ENCODE measurements at regions not wholly inside any gene's neighbourhood (a gene's known extent, or its start where the extent isn't known, plus 50 kb on each side); places are given as distances from the start of the nearest gene placed in this dataset.

GRCh38 chr6:164098857-164099267 is 684.3 kb downstream of the QKI start:
- H3F3A ChIP-seq (ENCODE audit: low read depth) = no peaks in the 10 kb centered on the region
- no peaks in the 10 kb centered on the region; the same call in 1 of the 2 replicates for H3K9me3 ChIP-seq (ENCODE audit: insufficient read depth, low read depth, low read length)
- no peak overlapping the region for H3K4me2 ChIP-seq (ENCODE audit: low read depth, low read length, poor library complexity, severe bottlenecking)
- no peaks in the 10 kb centered on the region for H3K27me3 ChIP-seq (ENCODE audit: insufficient read depth, low read length, poor library complexity, severe bottlenecking)
- H3K79me2 ChIP-seq (ENCODE audit: insufficient read depth, low read length) = no peaks in the 10 kb centered on the region
- no peak for TF ChIP-seq CTCF (conservative IDR thresholded peaks at IDR 0.05; ENCODE audit: low read length)
- no peak for TF ChIP-seq EZH2phosphoT487 (IDR thresholded peaks at IDR 0.05; ENCODE audit: borderline replicate concordance)
- H3K9ac ChIP-seq (ENCODE audit: low read depth, low read length, poor library complexity, severe bottlenecking) = no peak overlapping the region
- no peak overlapping the region for H3K4me3 ChIP-seq (ENCODE audit: low read length, poor library complexity, severe bottlenecking)
- no peaks in the 10 kb centered on the region for H3K4me1 ChIP-seq (ENCODE audit: insufficient read depth, low read length, poor library complexity, severe bottlenecking)
- no peaks in the 10 kb centered on the region for H3K36me3 ChIP-seq (ENCODE audit: insufficient read depth, low read length)
- H4K20me1 ChIP-seq (ENCODE audit: insufficient read depth, low read length, poor library complexity, severe bottlenecking) = no peaks in the 10 kb centered on the region
- H3K9me2 ChIP-seq (replicated peaks; ENCODE audit: low read depth, low read length) = no peaks in the 10 kb centered on the region
- no peak overlapping the region for H2AFZ ChIP-seq (ENCODE audit: low read length)

- Histone ChIP-seq H3K9ac (ENCODE audit: low read depth, low read length, poor library complexity, severe bottlenecking) (no peak overlapping the region), H3K79me2 (ENCODE audit: insufficient read depth, low read length) (no peaks in the 10 kb centered on the region), H3K9me3 (ENCODE audit: insufficient read depth, low read depth, low read length) (no peaks in the 10 kb centered on the region; the same call in 1 of the 2 replicates), H3K9me2 (replicated peaks; ENCODE audit: low read depth, low read length) (no peaks in the 10 kb centered on the region), H3K4me2 (ENCODE audit: low read depth, low read length, poor library complexity, severe bottlenecking) (no peak overlapping the region), H3K4me3 (ENCODE audit: low read length, poor library complexity, severe bottlenecking) (no peak overlapping the region), H4K20me1 (ENCODE audit: insufficient read depth, low read length, poor library complexity, severe bottlenecking) (no peaks in the 10 kb centered on the region), H2AFZ (ENCODE audit: low read length) (no peak overlapping the region), H3K4me1 (ENCODE audit: insufficient read depth, low read length, poor library complexity, severe bottlenecking) (no peaks in the 10 kb centered on the region), H3F3A (ENCODE audit: low read depth) (no peaks in the 10 kb centered on the region), H3K36me3 (ENCODE audit: insufficient read depth, low read length) (no peaks in the 10 kb centered on the region), H3K27me3 (ENCODE audit: insufficient read depth, low read length, poor library complexity, severe bottlenecking) (no peaks in the 10 kb centered on the region)
- TF ChIP-seq EZH2phosphoT487 (IDR thresholded peaks at IDR 0.05; ENCODE audit: borderline replicate concordance) = no peak
- no peak for TF ChIP-seq CTCF (conservative IDR thresholded peaks at IDR 0.05; ENCODE audit: low read length)
Observed at GRCh38 chr6:164097551-164098398, 683.3 kb downstream of the QKI start.

GRCh38 chr6:164097056-164097455 is 682.5 kb downstream of the QKI start:
- Histone ChIP-seq H3K79me2 (ENCODE audit: insufficient read depth, low read length) (no peaks in the 10 kb centered on the region), H3K36me3 (ENCODE audit: insufficient read depth, low read length) (no peaks in the 10 kb centered on the region), H3K4me2 (ENCODE audit: low read depth, low read length, poor library complexity, severe bottlenecking) (no peak overlapping the region), H3K9me2 (replicated peaks; ENCODE audit: low read depth, low read length) (no peaks in the 10 kb centered on the region), H3F3A (ENCODE audit: low read depth) (no peaks in the 10 kb centered on the region), H2AFZ (ENCODE audit: low read length) (no peak overlapping the region), H3K4me1 (ENCODE audit: insufficient read depth, low read length, poor library complexity, severe bottlenecking) (no peaks in the 10 kb centered on the region), H3K9ac (ENCODE audit: low read depth, low read length, poor library complexity, severe bottlenecking) (no peak overlapping the region), H3K27me3 (ENCODE audit: insufficient read depth, low read length, poor library complexity, severe bottlenecking) (no peaks in the 10 kb centered on the region), H3K9me3 (ENCODE audit: insufficient read depth, low read depth, low read length) (no peaks in the 10 kb centered on the region; the same call in 1 of the 2 replicates), H3K4me3 (ENCODE audit: low read length, poor library complexity, severe bottlenecking) (no peak overlapping the region), H4K20me1 (ENCODE audit: insufficient read depth, low read length, poor library complexity, severe bottlenecking) (no peaks in the 10 kb centered on the region)
- TF ChIP-seq EZH2phosphoT487 (IDR thresholded peaks at IDR 0.05; ENCODE audit: borderline replicate concordance) (no peak), CTCF (conservative IDR thresholded peaks at IDR 0.05; ENCODE audit: low read length) (no peak)
